Omental fat pad (tissue), 3 donors: ENCODE measurements at regions not wholly inside any gene's neighbourhood (a gene's known extent, or its start where the extent isn't known, plus 50 kb on each side); places are given as distances from the start of the nearest gene placed in this dataset.

ENCODE experiments used
- ATAC-seq: fragments of 150-250 bp; one replicate; pipeline ENCODE4 v1.9.1; 2016; ENCODE audit warnings: mild to moderate bottlenecking, moderate library complexity; ENCODE audit not compliant: low FRiP score
- DNase-seq: peaks from one replicate; pipeline ENCODE4 v3.0.0-alpha.2; 2019; ENCODE audit warnings: low spot score
- TF ChIP-seq, protein P1 (sequence below), 3 donors: fragments of 450-650 bp; IDR thresholded peaks; one replicate each; pipeline ENCODE4 v1.5.1; 2016 to 2017; ENCODE audit warnings: antibody characterized with exemption in 3 of 3, mild to moderate bottlenecking in 3 of 3, moderate library complexity in 2 of 3

DNA sequence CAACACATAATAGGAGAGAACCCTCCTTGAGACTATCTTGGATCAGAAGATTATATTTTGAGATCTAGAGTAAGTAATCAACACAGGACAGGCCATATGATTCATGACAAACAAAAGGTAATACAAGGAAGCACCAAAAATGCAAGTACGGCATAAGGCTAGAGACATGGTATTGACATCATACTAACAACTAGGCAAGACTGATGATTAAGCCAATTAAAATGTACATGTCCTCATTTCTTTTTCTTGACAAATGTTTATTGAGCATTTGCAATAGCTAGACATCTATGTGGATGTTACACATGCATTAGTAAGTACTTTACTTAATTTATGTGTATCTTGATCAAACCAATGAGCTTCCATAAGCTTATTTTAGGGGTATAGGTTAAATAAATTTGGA, 695.7 kb upstream of the GALNTL6 start:
- TF ChIP-seq, protein P1, sequence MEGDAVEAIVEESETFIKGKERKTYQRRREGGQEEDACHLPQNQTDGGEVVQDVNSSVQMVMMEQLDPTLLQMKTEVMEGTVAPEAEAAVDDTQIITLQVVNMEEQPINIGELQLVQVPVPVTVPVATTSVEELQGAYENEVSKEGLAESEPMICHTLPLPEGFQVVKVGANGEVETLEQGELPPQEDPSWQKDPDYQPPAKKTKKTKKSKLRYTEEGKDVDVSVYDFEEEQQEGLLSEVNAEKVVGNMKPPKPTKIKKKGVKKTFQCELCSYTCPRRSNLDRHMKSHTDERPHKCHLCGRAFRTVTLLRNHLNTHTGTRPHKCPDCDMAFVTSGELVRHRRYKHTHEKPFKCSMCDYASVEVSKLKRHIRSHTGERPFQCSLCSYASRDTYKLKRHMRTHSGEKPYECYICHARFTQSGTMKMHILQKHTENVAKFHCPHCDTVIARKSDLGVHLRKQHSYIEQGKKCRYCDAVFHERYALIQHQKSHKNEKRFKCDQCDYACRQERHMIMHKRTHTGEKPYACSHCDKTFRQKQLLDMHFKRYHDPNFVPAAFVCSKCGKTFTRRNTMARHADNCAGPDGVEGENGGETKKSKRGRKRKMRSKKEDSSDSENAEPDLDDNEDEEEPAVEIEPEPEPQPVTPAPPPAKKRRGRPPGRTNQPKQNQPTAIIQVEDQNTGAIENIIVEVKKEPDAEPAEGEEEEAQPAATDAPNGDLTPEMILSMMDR (IDR thresholded peaks at IDR 0.05), result no peak
- DNase-seq (no peak), ATAC-seq (no peak)

DNA sequence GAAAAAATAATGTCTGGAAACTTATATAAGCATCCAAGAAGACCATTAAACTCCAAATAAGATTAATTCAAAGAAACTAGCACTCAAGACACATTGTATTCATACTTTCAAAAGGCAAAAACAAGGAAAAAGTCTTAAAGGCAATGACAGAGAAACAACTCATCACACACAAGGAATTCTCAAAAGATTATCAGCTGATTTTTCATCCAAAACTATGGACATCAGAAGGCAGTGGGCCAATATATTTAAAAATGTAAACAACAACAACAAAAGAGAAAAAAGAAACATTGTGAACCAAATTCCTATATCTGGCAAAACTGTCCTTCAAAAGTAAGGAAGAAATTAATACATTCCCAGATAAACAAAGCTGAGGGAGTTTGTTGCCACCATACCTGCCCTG, 711.4 kb upstream of the GALNTL6 start:
- TF ChIP-seq, protein P1 (IDR thresholded peaks at IDR 0.05), result no peak
- DNase-seq, result no peak
- no peak for ATAC-seq

GRCh38 chr4:171087089-171087488, 726.1 kb upstream of the GALNTL6 start:
- DNase-seq (no peak), ATAC-seq (no peak)
- TF ChIP-seq, protein P1 (IDR thresholded peaks at IDR 0.05), result no peak

GRCh38 chr4:171067422-171067821, 745.8 kb upstream of the GALNTL6 start:
- no peak for DNase-seq
- no peak for ATAC-seq
- TF ChIP-seq, protein P1 (IDR thresholded peaks at IDR 0.05), result no peak

DNA sequence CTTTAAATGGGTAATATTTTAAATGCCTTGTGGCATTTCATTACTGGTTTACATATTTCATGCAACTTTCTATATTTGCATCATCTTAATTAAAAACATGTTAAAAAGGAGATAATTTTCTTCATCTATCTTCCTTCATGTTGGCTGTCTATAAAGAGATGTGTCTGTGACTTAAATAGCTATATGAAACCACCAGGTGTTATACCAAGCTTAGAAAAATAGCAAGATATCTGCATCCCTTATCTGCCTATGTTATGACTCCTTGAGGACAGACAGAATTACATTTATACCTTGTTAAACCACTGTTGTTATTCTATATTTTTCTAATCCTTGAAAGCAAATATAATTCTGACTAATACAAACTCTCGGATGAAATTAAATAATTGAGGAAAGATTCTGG, 763.8 kb upstream of the GALNTL6 start:
- TF ChIP-seq, protein P1 (IDR thresholded peaks at IDR 0.05), result no peak
- ATAC-seq (no peak), DNase-seq (no peak)

DNA sequence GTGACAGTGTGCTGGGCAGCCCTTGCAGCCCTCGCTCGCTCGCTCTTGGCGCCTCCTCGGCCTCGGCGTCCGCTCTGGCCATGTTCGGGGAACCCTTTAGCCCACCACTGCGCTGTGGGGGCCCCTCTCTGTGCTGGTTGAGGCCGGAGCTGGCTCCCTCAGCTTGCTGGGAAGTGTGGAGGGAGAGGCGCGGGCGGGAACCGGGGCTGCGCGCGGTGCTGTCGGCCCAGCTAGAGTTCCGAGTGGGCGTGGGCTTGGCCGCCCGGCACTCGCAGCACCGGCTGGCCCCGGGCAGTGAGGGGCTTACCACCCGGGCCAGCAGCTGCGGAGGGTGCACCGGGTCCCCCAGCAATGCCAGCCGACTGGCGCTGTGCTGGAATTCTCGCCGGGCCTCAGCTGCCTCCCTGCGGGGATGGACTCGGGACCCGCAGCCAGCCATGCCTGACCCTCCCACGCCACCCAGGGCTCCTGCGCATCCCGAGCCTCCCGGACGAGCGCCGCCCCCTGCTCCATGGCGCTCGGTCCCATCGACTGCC, 770.1 kb upstream of the GALNTL6 start:
- ATAC-seq, result no peak
- DNase-seq, result no peak
- TF ChIP-seq, protein P1 (IDR thresholded peaks at IDR 0.05), result no peak

GRCh38 chr4:171035909-171036308, 777.3 kb upstream of the GALNTL6 start:
- TF ChIP-seq, protein P1 (IDR thresholded peaks at IDR 0.05), result no peak
- DNase-seq (no peak), ATAC-seq (no peak)
